Activated CD4-positive, alpha-beta T cell treated with anti-CD3 and anti-CD28 coated beads, Interleukin-2, amount 10 ng/mL, durations not matched to agents 7 days and 5 days (primary cell): ENCODE measurements at regions not wholly inside any gene's neighbourhood (a gene's known extent, or its start where the extent isn't known, plus 50 kb on each side); places are given as distances from the start of the nearest gene placed in this dataset.
"Not testable (repeated sequence)": the region's sequence is repeated elsewhere in the genome, so short reads cannot be mapped to it uniquely, and the experiment has no call there.

ENCODE experiments used
- CTCF ChIA-PET: fragments of 350-600 bp; sonication (Branson Sonifier 250); formaldehyde crosslinking; loops from one replicate; lab custom pipeline; 2021; ENCODE audit warnings: antibody characterized with exemption; lab: Charles Lee
- POLR2A ChIA-PET: fragments of 350-600 bp; sonication (Branson Sonifier 250); formaldehyde crosslinking; loops from one replicate; lab custom pipeline; 2021; ENCODE audit warnings: antibody characterized with exemption; lab: Charles Lee
- DNase-seq: peaks from one replicate; pipeline ENCODE4 v3.0.0-alpha.2; 2020
- H3K27ac Mint-ChIP-seq: one replicate; pipeline ENCODE4 v1.8.0; 2021; ENCODE audit warnings: mild to moderate bottlenecking, moderate library complexity, mixed read lengths
- H3K27me3 Mint-ChIP-seq: one replicate; pipeline ENCODE4 v1.8.0; 2021; ENCODE audit warnings: mixed read lengths
- H3K36me3 Mint-ChIP-seq: one replicate; pipeline ENCODE4 v1.8.0; 2021; ENCODE audit warnings: low read depth, mixed read lengths
- H3K4me1 Mint-ChIP-seq: one replicate; pipeline ENCODE4 v1.8.0; 2021; ENCODE audit warnings: mixed read lengths
- H3K4me3 Mint-ChIP-seq: one replicate; pipeline ENCODE4 v1.8.0; 2021; ENCODE audit warnings: mild to moderate bottlenecking, moderate library complexity, mixed read lengths
- H3K9me3 Mint-ChIP-seq: one replicate; pipeline ENCODE4 v1.8.0; 2021; ENCODE audit warnings: mixed read lengths

GRCh38 chr14:98934569-98934968 is 337.4 kb downstream of the BCL11B start:
- H3K4me3 Mint-ChIP-seq, CTCF ChIA-PET: not testable (repeated sequence)

GRCh38 chr14:98935921-98936320 is 336.1 kb downstream of the BCL11B start:
- H3K4me3 Mint-ChIP-seq, result no peak overlapping the region
- ChIA-PET CTCF (no interaction called here), POLR2A (no interaction called here)
- H3K27ac Mint-ChIP-seq, result no peak overlapping the region
- H3K36me3 Mint-ChIP-seq, result peaks cover 29% of the 10 kb centered on the region
- no peaks in the 10 kb centered on the region for H3K27me3 Mint-ChIP-seq
- DNase-seq, result no peak
- peaks cover 13% of the 10 kb centered on the region for H3K9me3 Mint-ChIP-seq
- peaks cover 81% of the 10 kb centered on the region for H3K4me1 Mint-ChIP-seq

More at GRCh38 chr14:98934569-98934968, 337.4 kb downstream of the BCL11B start:
- H3K27me3 Mint-ChIP-seq, DNase-seq, POLR2A ChIA-PET: not testable (repeated sequence)
- Mint-ChIP-seq H3K9me3 (peaks cover 15% of the 10 kb centered on the region), H3K36me3 (peaks cover 32% of the 10 kb centered on the region), H3K4me1 (peaks cover 76% of the 10 kb centered on the region), H3K27ac (peak overlapping the region; percentile 16)

- no peak for DNase-seq
- peaks cover 76% of the 10 kb centered on the region for H3K4me1 Mint-ChIP-seq
- H3K27me3 Mint-ChIP-seq, result no peaks in the 10 kb centered on the region
- H3K36me3 Mint-ChIP-seq, result peaks cover 19% of the 10 kb centered on the region
- ChIA-PET POLR2A (no interaction called here), CTCF (no interaction called here)
- peaks cover 13% of the 10 kb centered on the region for H3K9me3 Mint-ChIP-seq
- H3K27ac Mint-ChIP-seq, result no peak overlapping the region
- H3K4me3 Mint-ChIP-seq, result no peak overlapping the region
These were observed 335.0 kb downstream of the BCL11B start for GRCh38 chr14:98937021-98937420.

- ChIA-PET POLR2A (no interaction called here), CTCF (no interaction called here)
- DNase-seq, result no peak
- no peak overlapping the region for H3K4me3 Mint-ChIP-seq
- peaks cover 13% of the 10 kb centered on the region for H3K9me3 Mint-ChIP-seq
- H3K27ac Mint-ChIP-seq, result no peak overlapping the region
- peaks cover 67% of the 10 kb centered on the region for H3K4me1 Mint-ChIP-seq
- no peaks in the 10 kb centered on the region for H3K27me3 Mint-ChIP-seq
- H3K36me3 Mint-ChIP-seq, result peaks cover 18% of the 10 kb centered on the region
These were observed 334.1 kb downstream of the BCL11B start for GRCh38 chr14:98937712-98938505.

GRCh38 chr14:98940693-98941437 is 331.1 kb downstream of the BCL11B start:
- Mint-ChIP-seq H3K27ac (no peak overlapping the region), H3K4me1 (peaks cover 41% of the 10 kb centered on the region)
- DNase-seq, result no peak

GRCh38 chr14:98941481-98941880 is 330.5 kb downstream of the BCL11B start:
- POLR2A ChIA-PET, result no interaction called here
- H3K9me3 Mint-ChIP-seq, result peaks cover 9% of the 10 kb centered on the region
- H3K27me3 Mint-ChIP-seq, result no peaks in the 10 kb centered on the region
- H3K27ac Mint-ChIP-seq, result no peak overlapping the region
- H3K36me3 Mint-ChIP-seq, result peaks cover 6% of the 10 kb centered on the region
- no peak overlapping the region for H3K4me3 Mint-ChIP-seq
- no peak for DNase-seq
- H3K4me1 Mint-ChIP-seq, result peaks cover 41% of the 10 kb centered on the region
- CTCF ChIA-PET, result no interaction called here

More at GRCh38 chr14:98940693-98941437, 331.1 kb downstream of the BCL11B start:
- Mint-ChIP-seq H3K36me3 (peaks cover 6% of the 10 kb centered on the region), H3K4me3 (no peak overlapping the region), H3K27me3 (no peaks in the 10 kb centered on the region), H3K9me3 (peaks cover 7% of the 10 kb centered on the region)
- POLR2A ChIA-PET, result no interaction called here
- CTCF ChIA-PET, result no interaction called here

GRCh38 chr14:98943907-98944306 is 328.1 kb downstream of the BCL11B start:
- CTCF ChIA-PET, result interaction anchor here (0.7 to 1.2 kb wide), 4 partner anchors 9 to 24 kb away, joined by 3 to 4 read pairs (median 3); no protein-coding TSS in a partner anchor
- Mint-ChIP-seq H3K36me3 (no peaks in the 10 kb centered on the region), H3K27ac (no peak overlapping the region), H3K27me3 (no peaks in the 10 kb centered on the region), H3K4me1 (peaks cover 28% of the 10 kb centered on the region), H3K4me3 (no peak overlapping the region), H3K9me3 (peaks cover 7% of the 10 kb centered on the region)
- POLR2A ChIA-PET, result no interaction called here
- no peak for DNase-seq

GRCh38 chr14:98944989-98945388 is 327.0 kb downstream of the BCL11B start:
- POLR2A ChIA-PET, result no interaction called here
- Mint-ChIP-seq H3K27ac (no peak overlapping the region), H3K4me1 (peaks cover 19% of the 10 kb centered on the region), H3K36me3 (no peaks in the 10 kb centered on the region), H3K27me3 (no peaks in the 10 kb centered on the region), H3K4me3 (no peak overlapping the region), H3K9me3 (peaks cover 7% of the 10 kb centered on the region)
- CTCF ChIA-PET, result interaction anchor here (1.6 kb wide), 1 partner anchor 12 kb away, joined by 3 read pairs; no protein-coding TSS in a partner anchor
- DNase-seq, result no peak

GRCh38 chr14:98945611-98946570 is 326.1 kb downstream of the BCL11B start:
- H3K4me3 Mint-ChIP-seq, result no peak overlapping the region
- H3K9me3 Mint-ChIP-seq, result peaks cover 7% of the 10 kb centered on the region

GRCh38 chr14:98946940-98947339 is 325.1 kb downstream of the BCL11B start:
- Mint-ChIP-seq H3K27me3 (no peaks in the 10 kb centered on the region), H3K4me1 (peaks cover 4% of the 10 kb centered on the region), H3K4me3 (no peak overlapping the region), H3K36me3 (no peaks in the 10 kb centered on the region), H3K9me3 (peaks cover 7% of the 10 kb centered on the region), H3K27ac (no peak overlapping the region)
- ChIA-PET CTCF (interaction anchor here (1.4 to 1.8 kb wide), 2 partner anchors 11 to 16 kb away, joined by 3 to 5 read pairs; no protein-coding TSS in a partner anchor), POLR2A (no interaction called here)
- no peak for DNase-seq

More at GRCh38 chr14:98945611-98946570, 326.1 kb downstream of the BCL11B start:
- Mint-ChIP-seq H3K27me3 (no peaks in the 10 kb centered on the region), H3K36me3 (no peaks in the 10 kb centered on the region), H3K27ac (no peak overlapping the region), H3K4me1 (peaks cover 11% of the 10 kb centered on the region)
- DNase-seq, result no peak
- CTCF ChIA-PET, result interaction anchor here (1.6 kb wide), 1 partner anchor 13 kb away, joined by 3 read pairs; no protein-coding TSS in a partner anchor
- POLR2A ChIA-PET, result no interaction called here

GRCh38 chr14:98947911-98948595 is 323.9 kb downstream of the BCL11B start:
- POLR2A ChIA-PET, result no interaction called here
- DNase-seq, result no peak
- Mint-ChIP-seq H3K27me3 (no peaks in the 10 kb centered on the region), H3K36me3 (no peaks in the 10 kb centered on the region), H3K27ac (no peak overlapping the region), H3K4me3 (no peak overlapping the region), H3K9me3 (peaks cover 7% of the 10 kb centered on the region), H3K4me1 (peaks cover 11% of the 10 kb centered on the region)
- CTCF ChIA-PET, result interaction anchor here (1.4 to 1.8 kb wide), 2 partner anchors 10 to 17 kb away, joined by 3 to 5 read pairs; no protein-coding TSS in a partner anchor
